Lung (tissue), 11 donors: ENCODE measurements at regions not wholly inside any gene's neighbourhood (a gene's known extent, or its start where the extent isn't known, plus 50 kb on each side); places are given as distances from the start of the nearest gene placed in this dataset.
"Not testable (repeated sequence)": the region's sequence is repeated elsewhere in the genome, so short reads cannot be mapped to it uniquely, and the experiment has no call there.

ENCODE experiments used
- ATAC-seq: fragments of 200-7000 bp; cut with Tn5 transposase; one replicate; pipeline ENCODE4 v1.9.1; 2020; ENCODE audit warnings: moderate number of reproducible peaks; ENCODE audit not compliant: insufficient read depth, low FRiP score
- DNase-seq, 3 donors: peaks; one replicate each; pipeline ENCODE4 v3.0.0-alpha.2; 2013 to 2017
- H3K27ac ChIP-seq, 2 donors: one replicate each; pipeline ENCODE4 v1.5.1; 2013; ENCODE audit warnings: mild to moderate bottlenecking in 2 of 2, moderate library complexity in 2 of 2, control low read depth in 1 of 2, inconsistent platforms in 1 of 2, low read depth in 1 of 2, low read length in 1 of 2
- H3K27me3 ChIP-seq, 3 donors: one replicate each; pipeline ENCODE4 v1.5.1; 2013; ENCODE audit warnings: low read length in 2 of 3; ENCODE audit not compliant: control insufficient read depth in 3 of 3, insufficient read depth in 3 of 3
- H3K36me3 ChIP-seq, 4 donors: one replicate each; pipeline ENCODE4 v1.5.1; 2013; ENCODE audit warnings: low read length in 4 of 4, mild to moderate bottlenecking in 1 of 4, moderate library complexity in 1 of 4; ENCODE audit not compliant: control insufficient read depth in 4 of 4, insufficient read depth in 4 of 4
- H3K4me1 ChIP-seq, 5 donors: one replicate each; pipeline ENCODE4 v1.5.1; 2013; ENCODE audit warnings: low read length in 5 of 5, mild to moderate bottlenecking in 2 of 5, moderate library complexity in 1 of 5; ENCODE audit not compliant: control insufficient read depth in 5 of 5, insufficient read depth in 5 of 5
- H3K4me3 ChIP-seq: one replicate; pipeline ENCODE4 v1.5.1; 2013; ENCODE audit warnings: mild to moderate bottlenecking, control low read depth, moderate library complexity
- H3K9ac ChIP-seq, 2 donors: one replicate each; pipeline ENCODE4 v1.5.1; 2013; ENCODE audit warnings: low read length in 2 of 2, control low read depth in 1 of 2; ENCODE audit not compliant: insufficient read depth in 1 of 2
- H3K9me3 ChIP-seq, 4 donors: one replicate each; pipeline ENCODE4 v1.5.1; 2013; ENCODE audit warnings: low read length in 3 of 4, mild to moderate bottlenecking in 1 of 4, moderate library complexity in 1 of 4; ENCODE audit not compliant: control insufficient read depth in 4 of 4, insufficient read depth in 3 of 4
- WGBS, 2 donors: extraction: QIAGEN DNeasy Blood & Tissue Kit; methylation state at CpG; one replicate each; pipeline ENCODE4 v1.1.7; 2013; 5-methylcytosine and 5-hydroxymethylcytosine counted together
- TF ChIP-seq, protein P1 (sequence below): IDR thresholded peaks from 2 replicates; pipeline ENCODE4 v1.5.1; 2012; ENCODE audit warnings: mild to moderate bottlenecking; ENCODE audit errors: control extremely low read depth, extremely low read depth
- donor health status: control.
- donor health status: control.
- donor health status: Bipolar disorder and iron deficiency.
- donor health status: healthy.
- donor health status: DM: yes; HTN: yes; CAD: no.

- no peaks in the 10 kb centered on the region for H3K27me3 ChIP-seq
- WGBS, 2 donors = 81 to 90% methylated on average over 3 of the region's 3 CpGs
- no peak overlapping the region for H3K4me3 ChIP-seq
- H3K4me1 ChIP-seq = no peaks in the 10 kb centered on the region
- DNase-seq = no peak
- H3K36me3 ChIP-seq = no peaks in the 10 kb centered on the region
- H3K9ac ChIP-seq = no peak overlapping the region
- H3K9me3 ChIP-seq = no peaks in the 10 kb centered on the region
- TF ChIP-seq, protein P1, sequence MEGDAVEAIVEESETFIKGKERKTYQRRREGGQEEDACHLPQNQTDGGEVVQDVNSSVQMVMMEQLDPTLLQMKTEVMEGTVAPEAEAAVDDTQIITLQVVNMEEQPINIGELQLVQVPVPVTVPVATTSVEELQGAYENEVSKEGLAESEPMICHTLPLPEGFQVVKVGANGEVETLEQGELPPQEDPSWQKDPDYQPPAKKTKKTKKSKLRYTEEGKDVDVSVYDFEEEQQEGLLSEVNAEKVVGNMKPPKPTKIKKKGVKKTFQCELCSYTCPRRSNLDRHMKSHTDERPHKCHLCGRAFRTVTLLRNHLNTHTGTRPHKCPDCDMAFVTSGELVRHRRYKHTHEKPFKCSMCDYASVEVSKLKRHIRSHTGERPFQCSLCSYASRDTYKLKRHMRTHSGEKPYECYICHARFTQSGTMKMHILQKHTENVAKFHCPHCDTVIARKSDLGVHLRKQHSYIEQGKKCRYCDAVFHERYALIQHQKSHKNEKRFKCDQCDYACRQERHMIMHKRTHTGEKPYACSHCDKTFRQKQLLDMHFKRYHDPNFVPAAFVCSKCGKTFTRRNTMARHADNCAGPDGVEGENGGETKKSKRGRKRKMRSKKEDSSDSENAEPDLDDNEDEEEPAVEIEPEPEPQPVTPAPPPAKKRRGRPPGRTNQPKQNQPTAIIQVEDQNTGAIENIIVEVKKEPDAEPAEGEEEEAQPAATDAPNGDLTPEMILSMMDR = no peak
- no peak for ATAC-seq
- H3K27ac ChIP-seq = no peak overlapping the region
Observed at GRCh38 chr10:109215291-109216075, 707.8 kb downstream of the XPNPEP1 start.

DNA sequence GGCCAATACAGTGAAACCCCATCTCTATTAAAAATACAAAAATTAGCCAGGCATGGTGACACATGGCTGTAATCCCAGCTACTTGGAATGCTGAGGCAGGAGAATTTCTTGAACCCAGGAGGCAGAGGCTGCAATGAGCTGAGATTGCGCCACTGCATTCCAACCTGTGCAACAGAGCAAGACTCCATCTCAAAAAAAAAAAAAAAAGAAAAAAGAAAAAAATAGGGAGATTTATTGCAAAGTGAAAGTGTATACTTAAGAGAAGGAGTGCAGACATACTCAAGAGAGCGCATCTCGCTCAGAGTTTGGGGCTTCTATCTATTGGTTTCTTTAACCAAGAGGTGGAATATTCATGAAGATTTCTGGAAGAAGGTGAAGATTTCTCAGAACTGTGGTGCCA is 708.4 kb downstream of the XPNPEP1 start:
- H3K9me3 ChIP-seq, H3K9ac ChIP-seq, DNase-seq, H3K4me3 ChIP-seq, ATAC-seq, H3K27ac ChIP-seq, H3K27me3 ChIP-seq, H3K36me3 ChIP-seq, H3K4me1 ChIP-seq: not testable (repeated sequence)
- 90 to 93% methylated on average over 3 of the region's 3 CpGs for WGBS, 2 donors

DNA sequence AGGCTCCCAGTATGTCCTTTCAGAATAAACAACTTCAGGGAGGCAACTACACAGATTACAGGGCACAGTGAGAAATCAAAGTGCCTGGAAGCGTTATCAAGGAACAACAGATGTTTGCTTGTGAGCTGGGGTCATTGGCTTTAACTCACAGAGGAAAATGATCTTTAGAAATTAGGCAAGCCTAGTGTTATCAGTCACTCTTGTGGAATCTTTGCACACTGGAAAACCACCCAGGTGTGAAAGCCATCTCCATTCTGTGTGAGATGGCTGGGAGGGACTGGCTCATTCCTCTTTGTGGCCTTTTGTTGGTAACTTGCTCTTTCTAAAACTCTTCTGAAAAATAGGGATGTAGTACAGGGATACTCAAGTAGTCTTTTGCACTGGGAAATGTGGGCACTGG is 716.0 kb downstream of the XPNPEP1 start:
- no peaks in the 10 kb centered on the region for H3K36me3 ChIP-seq
- H3K9me3 ChIP-seq = no peaks in the 10 kb centered on the region
- H3K9ac ChIP-seq = no peak overlapping the region
- no peak for ATAC-seq
- no peak for DNase-seq
- WGBS, 2 donors = 44 to 57% methylated on average over 1 of the region's 1 CpG
- TF ChIP-seq, protein P1 = no peak
- H3K27ac ChIP-seq = no peak overlapping the region
- no peaks in the 10 kb centered on the region for H3K27me3 ChIP-seq
- H3K4me1 ChIP-seq = no peaks in the 10 kb centered on the region
- no peak overlapping the region for H3K4me3 ChIP-seq

DNA sequence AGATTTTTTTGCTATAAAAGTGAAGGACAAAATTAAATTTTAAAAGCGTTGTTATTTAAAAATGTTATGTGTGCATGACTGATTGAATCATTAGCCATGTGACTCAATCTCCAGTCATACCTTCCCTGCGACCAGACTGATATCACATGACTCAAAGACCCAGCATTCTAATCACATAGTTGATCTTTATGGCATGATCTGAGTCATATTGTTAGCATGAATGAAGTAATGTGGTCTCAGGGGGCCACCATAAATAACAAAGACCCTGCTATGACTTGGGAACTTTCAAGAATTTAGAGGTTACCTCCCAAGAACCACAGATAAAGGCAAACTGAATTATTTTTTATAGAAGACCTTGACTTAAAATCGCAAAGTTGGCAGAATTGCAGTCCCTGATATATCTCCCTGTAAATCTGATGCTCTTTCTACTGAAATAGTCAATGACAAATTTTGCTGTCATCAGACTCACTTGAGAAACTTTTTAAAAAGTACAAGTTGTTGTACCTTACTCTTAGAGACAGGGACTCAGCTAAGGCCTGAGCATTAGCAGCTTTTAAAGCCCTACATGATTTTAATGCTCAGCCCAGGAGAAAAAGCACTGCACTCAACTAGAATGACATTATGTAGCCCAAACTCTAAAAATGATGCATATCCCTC is 717.3 kb downstream of the XPNPEP1 start:
- no peak for DNase-seq
- WGBS, 2 donors = 75 to 91% methylated on average over 3 of the region's 3 CpGs
- no peak overlapping the region for H3K27ac ChIP-seq
- H3K9ac ChIP-seq = no peak overlapping the region
- no peaks in the 10 kb centered on the region for H3K4me1 ChIP-seq
- ATAC-seq = no peak
- H3K36me3 ChIP-seq = no peaks in the 10 kb centered on the region
- H3K4me3 ChIP-seq = no peak overlapping the region
- H3K9me3 ChIP-seq = no peaks in the 10 kb centered on the region
- H3K27me3 ChIP-seq = no peaks in the 10 kb centered on the region
- TF ChIP-seq, protein P1 = no peak
